Breast epithelium (tissue), 3 donors: ENCODE measurements at regions not wholly inside any gene's neighbourhood (a gene's known extent, or its start where the extent isn't known, plus 50 kb on each side); places are given as distances from the start of the nearest gene placed in this dataset.

Experiments used
- POLR2A ChIP-seq: fragments of 450-650 bp; IDR thresholded peaks from one replicate; pipeline ENCODE4 v1.6.1; 2016; ENCODE audit warnings: antibody characterized with exemption, mild to moderate bottlenecking, moderate library complexity
- POLR2AphosphoS5 ChIP-seq, 3 donors: sonication (generic); formaldehyde crosslinking; IDR thresholded peaks; one replicate each; pipeline ENCODE4 v1.6.1; 2017; ENCODE audit warnings: antibody characterized with exemption in 3 of 3
- TF ChIP-seq, protein P1 (sequence below), 3 donors: fragments of 450-650 bp; IDR thresholded peaks; one replicate each; pipeline ENCODE4 v1.5.1; 2016 to 2017; ENCODE audit warnings: antibody characterized with exemption in 3 of 3, mild to moderate bottlenecking in 3 of 3, moderate library complexity in 3 of 3

- TF ChIP-seq, protein P1, sequence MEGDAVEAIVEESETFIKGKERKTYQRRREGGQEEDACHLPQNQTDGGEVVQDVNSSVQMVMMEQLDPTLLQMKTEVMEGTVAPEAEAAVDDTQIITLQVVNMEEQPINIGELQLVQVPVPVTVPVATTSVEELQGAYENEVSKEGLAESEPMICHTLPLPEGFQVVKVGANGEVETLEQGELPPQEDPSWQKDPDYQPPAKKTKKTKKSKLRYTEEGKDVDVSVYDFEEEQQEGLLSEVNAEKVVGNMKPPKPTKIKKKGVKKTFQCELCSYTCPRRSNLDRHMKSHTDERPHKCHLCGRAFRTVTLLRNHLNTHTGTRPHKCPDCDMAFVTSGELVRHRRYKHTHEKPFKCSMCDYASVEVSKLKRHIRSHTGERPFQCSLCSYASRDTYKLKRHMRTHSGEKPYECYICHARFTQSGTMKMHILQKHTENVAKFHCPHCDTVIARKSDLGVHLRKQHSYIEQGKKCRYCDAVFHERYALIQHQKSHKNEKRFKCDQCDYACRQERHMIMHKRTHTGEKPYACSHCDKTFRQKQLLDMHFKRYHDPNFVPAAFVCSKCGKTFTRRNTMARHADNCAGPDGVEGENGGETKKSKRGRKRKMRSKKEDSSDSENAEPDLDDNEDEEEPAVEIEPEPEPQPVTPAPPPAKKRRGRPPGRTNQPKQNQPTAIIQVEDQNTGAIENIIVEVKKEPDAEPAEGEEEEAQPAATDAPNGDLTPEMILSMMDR (IDR thresholded peaks at IDR 0.05), result no peak
- TF ChIP-seq POLR2A, result no peak
- TF ChIP-seq POLR2AphosphoS5 (IDR thresholded peaks at IDR 0.05), result no peak
Measured at GRCh38 chr9:115837618-115838017, 316.0 kb upstream of the PAPPA start.
